ENCODE measurements at regions not wholly inside any gene's neighbourhood (a gene's known extent, or its start where the extent isn't known, plus 50 kb on each side); places are given as distances from the start of the nearest gene placed in this dataset.

DNA sequence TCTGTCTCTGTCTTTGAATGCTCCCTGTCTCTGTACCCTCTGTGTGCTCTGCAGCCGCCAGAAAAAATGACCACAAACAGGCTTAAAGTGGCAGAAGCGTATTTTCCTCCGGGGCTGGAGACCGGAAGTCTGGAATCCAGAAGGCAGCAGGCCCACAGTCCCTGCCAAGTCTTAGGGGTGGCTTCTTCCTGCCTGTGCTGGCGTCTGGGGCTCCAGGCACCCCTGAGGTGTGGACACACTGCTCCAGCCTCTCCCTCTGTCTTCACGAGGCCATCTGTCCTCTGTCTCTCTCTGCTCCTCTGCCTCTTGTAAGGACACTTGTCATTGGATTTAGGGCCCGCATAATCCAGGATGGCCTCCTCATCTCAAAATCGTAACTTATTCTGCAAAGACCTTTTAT, 298.4 kb upstream of the IRX4 start:
- TF ChIP-seq EZH2 (IDR thresholded peaks at IDR 0.05; ENCODE audit: borderline replicate concordance, low read depth, low read length, severe bottlenecking) (no peak), CTCF (IDR thresholded peaks at IDR 0.05; ENCODE audit: extremely low read depth in 1 of 2, insufficient read depth in 1 of 2, low read depth in 1 of 2, low read length in 2 of 2) (no peak), MYC (IDR thresholded peaks at IDR 0.05; ENCODE audit: low read depth, low read length) (no peak), FOS (IDR thresholded peaks at IDR 0.05; ENCODE audit: borderline replicate concordance, insufficient read depth, low read length) (no peak), POLR2A (IDR thresholded peaks at IDR 0.05; ENCODE audit: low read depth, low read length) (no peak), JUN (IDR thresholded peaks at IDR 0.05; ENCODE audit: borderline replicate concordance, insufficient read depth, insufficient read length, low read depth) (no peak), POLR2AphosphoS5 (IDR thresholded peaks at IDR 0.05; ENCODE audit: insufficient read depth, low read depth, low read length) (no peak), GATA2 (IDR thresholded peaks at IDR 0.05; ENCODE audit: insufficient read depth, insufficient read length, low read depth, low read length) (no peak)
- TF ChIP-seq, protein P1, sequence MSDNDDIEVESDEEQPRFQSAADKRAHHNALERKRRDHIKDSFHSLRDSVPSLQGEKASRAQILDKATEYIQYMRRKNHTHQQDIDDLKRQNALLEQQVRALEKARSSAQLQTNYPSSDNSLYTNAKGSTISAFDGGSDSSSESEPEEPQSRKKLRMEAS (IDR thresholded peaks at IDR 0.05; ENCODE audit: insufficient read depth, insufficient read length): no peak
- Histone ChIP-seq H3K4me2 (ENCODE audit: insufficient read depth, low read length) (no peak overlapping the region), H3K4me3 (replicated peaks in 1 of 3; ENCODE audit: insufficient read depth in 1 of 3, low read depth in 1 of 3, low read length in 3 of 3) (no peak overlapping the region), H3K9me3 (replicated peaks; ENCODE audit: control insufficient read depth, insufficient read depth, low read length) (peaks cover 6% of the 10 kb centered on the region), H3K9ac (replicated peaks; ENCODE audit: extremely low read depth, insufficient read depth, low read length) (no peak overlapping the region), H3K9me1 (replicated peaks; ENCODE audit: control insufficient read depth, extremely low read depth, insufficient read depth, low read length) (no peaks in the 10 kb centered on the region), H3K27ac (ENCODE audit: insufficient read depth, low read depth, low read length) (no peak overlapping the region), H3K4me1 (ENCODE audit: control insufficient read depth, extremely low read depth, insufficient read depth, low read length) (no peaks in the 10 kb centered on the region), H3K36me3 (ENCODE audit: control insufficient read depth in 2 of 2, extremely low read depth in 1 of 2, insufficient read depth in 2 of 2, low read length in 2 of 2) (no peaks in the 10 kb centered on the region), H3K27me3 (ENCODE audit: control insufficient read depth in 2 of 2, insufficient read depth in 2 of 2, low read length in 2 of 2) (no peaks in the 10 kb centered on the region), H3K79me2 (ENCODE audit: control insufficient read depth, insufficient read depth, low read length) (no peaks in the 10 kb centered on the region), H2AFZ (ENCODE audit: low read depth, low read length) (no peak overlapping the region), H4K20me1 (replicated peaks; ENCODE audit: control insufficient read depth, extremely low read depth, insufficient read depth, low read length) (no peaks in the 10 kb centered on the region)
- intact Hi-C loops (cut with micrococcal nuclease): no loop called here
- DNase-seq (ENCODE audit: low read depth, low spot score) (no peak), FAIRE-seq (no peak)
- dilution Hi-C loops (cut with MboI; ENCODE audit: extremely low pct_ligation_motif_present, low sequenced_read_pairs): no loop called here
- BruUV-seq (replicated peaks): no TSS peak
- ChIA-PET CTCF (no interaction called here), POLR2A (no interaction called here)

Measured in endothelial cell of umbilical vein (primary cell).